ENCODE measurements at regions not wholly inside any gene's neighbourhood (a gene's known extent, or its start where the extent isn't known, plus 50 kb on each side); places are given as distances from the start of the nearest gene placed in this dataset.

- TF ChIP-seq HMGXB3 (CRISPR knock-in tag; IDR thresholded peaks at IDR 0.05; ENCODE audit: borderline replicate concordance) (no peak; the same call in 1 of the 2 replicates), MED1 (CRISPR knock-in tag; IDR thresholded peaks at IDR 0.05) (peak; percentile 88), MAFG (CRISPR knock-in tag; IDR thresholded peaks at IDR 0.05) (no peak), E2F5 (CRISPR knock-in tag; conservative IDR thresholded peaks at IDR 0.05) (no peak), USF2 (IDR thresholded peaks at IDR 0.05; ENCODE audit: low read depth, low read length) (no peak), USF2 (CRISPR knock-in tag; IDR thresholded peaks at IDR 0.05; ENCODE audit: borderline replicate concordance) (no peak), SSRP1 (CRISPR knock-in tag; IDR thresholded peaks at IDR 0.05) (0 out of 2 replicates have a peak, but pooled peaks have one; percentile 39), HNF1B (CRISPR knock-in tag; IDR thresholded peaks at IDR 0.05) (peak; percentile 95), TFAP4 (IDR thresholded peaks at IDR 0.05; ENCODE audit: borderline replicate concordance, low read depth) (peak; percentile 91; the same call in 1 of the 2 replicates), BCL6 (CRISPR knock-in tag; IDR thresholded peaks at IDR 0.05) (peak; percentile 94), MBNL3 (CRISPR knock-in tag; conservative IDR thresholded peaks at IDR 0.05) (no peak), ZSCAN31 (CRISPR knock-in tag; IDR thresholded peaks at IDR 0.05; ENCODE audit: low read depth) (0 out of 2 replicates have a peak, but pooled peaks have one; percentile 64), ZNF276 (CRISPR knock-in tag; IDR thresholded peaks at IDR 0.05; ENCODE audit: low read depth) (0 out of 2 replicates have a peak, but pooled peaks have one; percentile 67), HIC2 (CRISPR knock-in tag; IDR thresholded peaks at IDR 0.05; ENCODE audit: low read depth) (peak; percentile 83)
Observed at GRCh38 chr11:12599408-12600143, 74.6 kb upstream of the TEAD1 start (continued).

All from HepG2 (cell line).